Ovary (tissue), 7 donors: ENCODE measurements at regions not wholly inside any gene's neighbourhood (a gene's known extent, or its start where the extent isn't known, plus 50 kb on each side); places are given as distances from the start of the nearest gene placed in this dataset.

Experiments
- DNase-seq, 5 donors: peaks; one replicate each; pipeline ENCODE4 v3.0.0-alpha.2; 2019 to 2020
- H3K27ac ChIP-seq, 2 donors: fragments of 200-600 bp; one replicate each; pipeline versions ENCODE4 v1.5.1 to v1.8.0; 2019 to 2022
- H3K27me3 ChIP-seq: fragments of 200-600 bp; one replicate; pipeline ENCODE4 v1.8.0; 2022
- H3K36me3 ChIP-seq: fragments of 200-600 bp; sonication (generic); one replicate; pipeline ENCODE4 v1.5.1; 2019
- H3K4me1 ChIP-seq: one replicate; pipeline ENCODE4 v1.8.1; 2013; ENCODE audit warnings: mild to moderate bottlenecking, moderate library complexity; ENCODE audit not compliant: insufficient read depth
- H3K4me3 ChIP-seq: fragments of 200-600 bp; sonication (generic); one replicate; pipeline ENCODE4 v1.5.1; 2017
- H3K9me3 ChIP-seq, 2 donors: fragments of 200-600 bp in 1 of 2; sonication (generic) in 1 of 2; one replicate each; pipeline versions ENCODE4 v1.5.1 to v1.8.1; 2013 to 2019; ENCODE audit warnings: mild to moderate bottlenecking in 1 of 2, moderate library complexity in 1 of 2
- CTCF ChIP-seq, 3 donors: fragments of 450-650 bp in 2 of 3; fragments of 200-600 bp in 1 of 3; IDR thresholded peaks; one replicate each; pipeline versions ENCODE4 v1.5.1 to v1.8.0; 2016 to 2022; ENCODE audit warnings: antibody characterized with exemption in 3 of 3, mild to moderate bottlenecking in 1 of 3
- EP300 ChIP-seq: sonication (generic); formaldehyde crosslinking; IDR thresholded peaks from one replicate; pipeline ENCODE4 v1.6.1; 2017; ENCODE audit warnings: antibody characterized with exemption
- POLR2A ChIP-seq: fragments of 450-650 bp; IDR thresholded peaks from one replicate; pipeline ENCODE4 v1.6.1; 2017; ENCODE audit warnings: antibody characterized with exemption, mild to moderate bottlenecking, moderate library complexity
- WGBS, 3 donors: extraction: QIAGEN DNeasy Blood & Tissue Kit in 1 of 3; methylation state at CpG; one replicate each; pipeline versions ENCODE4 v1.1.5 to v1.1.7; 2013 to 2017; 5-methylcytosine and 5-hydroxymethylcytosine counted together
- intact Hi-C, 4 donors: fragments of 100-400 bp; cut with DNase I; formaldehyde crosslinking; loops; one replicate each; pipeline versions ENCODE4 v1.11.0 to v1.15.1; 2022 to 2023
- donor health status: DM: no; HTN: no; CAD: no; lungs with moderate emphysema.
- donor health status: DM: no; HTN: no; CAD: no.
- donor health status: Bipolar disorder and iron deficiency.
- donor health status: DM: no; HTN: no; CAD: no.
- donor health status: DM: yes; HTN: yes; CAD: no.

- H3K36me3 ChIP-seq = no peaks in the 10 kb centered on the region
- H3K4me1 ChIP-seq = peaks cover 1% of the 10 kb centered on the region
- no peak overlapping the region for H3K4me3 ChIP-seq
- H3K9me3 ChIP-seq = no peaks in the 10 kb centered on the region
- 79 to 87% (median 81%) methylated on average over 3 of the region's 3 CpGs for WGBS, 3 donors
- H3K27me3 ChIP-seq = no peaks in the 10 kb centered on the region
- intact Hi-C loops = no loop called here
- no peak for TF ChIP-seq EP300
- TF ChIP-seq CTCF (IDR thresholded peaks at IDR 0.05) = no peak
- no peak for TF ChIP-seq POLR2A
- no peak for DNase-seq
- H3K27ac ChIP-seq = no peak overlapping the region
Observed at GRCh38 chr10:44659320-44659719, 251.8 kb upstream of the TMEM72 start.

- H3K27ac ChIP-seq = no peak overlapping the region
- TF ChIP-seq EP300 = no peak
- no peak for TF ChIP-seq POLR2A
- TF ChIP-seq CTCF (IDR thresholded peaks at IDR 0.05) = no peak
- 34 to 42% (median 35%) methylated on average over 2 of the region's 2 CpGs for WGBS, 3 donors
Observed at GRCh38 chr10:44660271-44660670, 250.9 kb upstream of the TMEM72 start.

GRCh38 chr10:44662051-44662450 lies 249.1 kb upstream of the TMEM72 start:
- H3K4me3 ChIP-seq = no peak overlapping the region
- DNase-seq = no peak
- no peaks in the 10 kb centered on the region for H3K36me3 ChIP-seq
- H3K4me1 ChIP-seq = peaks cover 1% of the 10 kb centered on the region
- no peak for TF ChIP-seq EP300
- TF ChIP-seq CTCF (IDR thresholded peaks at IDR 0.05) = no peak
- no peak for TF ChIP-seq POLR2A
- WGBS, 3 donors = 71 to 78% (median 73%) methylated on average over 6 of the region's 6 CpGs
- intact Hi-C loops = no loop called here
- H3K27ac ChIP-seq = no peak overlapping the region
- H3K9me3 ChIP-seq = no peaks in the 10 kb centered on the region
- H3K27me3 ChIP-seq = no peaks in the 10 kb centered on the region

More at GRCh38 chr10:44660271-44660670, 250.9 kb upstream of the TMEM72 start:
- no peaks in the 10 kb centered on the region for H3K9me3 ChIP-seq
- intact Hi-C loops = no loop called here
- H3K36me3 ChIP-seq = no peaks in the 10 kb centered on the region
- H3K4me3 ChIP-seq = no peak overlapping the region
- no peak for DNase-seq
- H3K27me3 ChIP-seq = no peaks in the 10 kb centered on the region
- H3K4me1 ChIP-seq = peaks cover 1% of the 10 kb centered on the region

GRCh38 chr10:44668336-44668735 lies 242.8 kb upstream of the TMEM72 start:
- no peak for TF ChIP-seq EP300
- H3K27me3 ChIP-seq = no peaks in the 10 kb centered on the region
- H3K27ac ChIP-seq = no peak overlapping the region
- intact Hi-C loops = no loop called here
- H3K4me1 ChIP-seq = no peaks in the 10 kb centered on the region
- H3K36me3 ChIP-seq = no peaks in the 10 kb centered on the region
- H3K9me3 ChIP-seq = no peaks in the 10 kb centered on the region
- no peak overlapping the region for H3K4me3 ChIP-seq
- DNase-seq = no peak

GRCh38 chr10:44671319-44671718 lies 239.8 kb upstream of the TMEM72 start:
- Histone ChIP-seq H3K36me3 (no peaks in the 10 kb centered on the region), H3K27ac (no peak overlapping the region), H3K4me1 (peaks cover 2% of the 10 kb centered on the region), H3K9me3 (no peaks in the 10 kb centered on the region), H3K27me3 (no peaks in the 10 kb centered on the region), H3K4me3 (no peak overlapping the region)
- TF ChIP-seq POLR2A = no peak
- TF ChIP-seq CTCF (IDR thresholded peaks at IDR 0.05) = no peak
- DNase-seq = no peak
- intact Hi-C loops = no loop called here
